Neural cell (in vitro differentiated cells): ENCODE measurements at regions not wholly inside any gene's neighbourhood (a gene's known extent, or its start where the extent isn't known, plus 50 kb on each side); places are given as distances from the start of the nearest gene placed in this dataset.

Experiments used
- CTCF ChIP-seq: fragments of 450-650 bp; IDR thresholded peaks from 2 replicates; pipeline ENCODE4 v1.5.1; 2014; ENCODE audit warnings: antibody characterized with exemption, mild to moderate bottlenecking, moderate library complexity; ENCODE audit not compliant: poor library complexity, severe bottlenecking
- EP300 ChIP-seq: fragments of 450-650 bp; conservative IDR thresholded peaks from 2 replicates; pipeline ENCODE4 v1.6.1; 2014; ENCODE audit warnings: antibody characterized with exemption, mild to moderate bottlenecking, moderate library complexity; ENCODE audit not compliant: poor library complexity, severe bottlenecking
- EZH2 ChIP-seq: fragments of 200-600, 300-800 bp; shearing (Covaris generic), sonication (generic); IDR thresholded peaks from 2 replicates; pipeline ENCODE4 v1.6.1; 2014; ENCODE audit warnings: antibody characterized with exemption, low read length, borderline replicate concordance, mild to moderate bottlenecking; ENCODE audit not compliant: insufficient read depth, poor library complexity, severe bottlenecking
- MXI1 ChIP-seq: fragments of 450-650 bp; conservative IDR thresholded peaks from 2 replicates; pipeline ENCODE4 v1.6.1; 2014; ENCODE audit warnings: antibody characterized with exemption, mild to moderate bottlenecking; ENCODE audit not compliant: poor library complexity, severe bottlenecking
- POLR2AphosphoS5 ChIP-seq: IDR thresholded peaks from 2 replicates; pipeline ENCODE4 v1.6.1; 2012
- RAD21 ChIP-seq: fragments of 450-650 bp; conservative IDR thresholded peaks from 2 replicates; pipeline ENCODE4 v1.6.1; 2014; ENCODE audit warnings: antibody characterized with exemption, mild to moderate bottlenecking, moderate library complexity
- REST ChIP-seq: IDR thresholded peaks from 2 replicates; pipeline ENCODE4 v1.6.1; 2012; ENCODE audit warnings: borderline replicate concordance
- SMC3 ChIP-seq: fragments of 450-650 bp; conservative IDR thresholded peaks from 2 replicates; pipeline ENCODE4 v1.6.1; 2014; ENCODE audit warnings: antibody characterized with exemption, mild to moderate bottlenecking, moderate library complexity; ENCODE audit not compliant: poor library complexity
- TAF1 ChIP-seq: IDR thresholded peaks from 2 replicates; pipeline ENCODE4 v1.6.1; 2012; ENCODE audit warnings: low read depth

- TF ChIP-seq EZH2: no peak
- no peak for TF ChIP-seq CTCF
- TF ChIP-seq POLR2AphosphoS5: no peak
- no peak for TF ChIP-seq REST
- TF ChIP-seq MXI1: no peak
- TF ChIP-seq RAD21: no peak
- TF ChIP-seq TAF1: no peak
- TF ChIP-seq SMC3: no peak
- no peak for TF ChIP-seq EP300
Measured at GRCh38 chr13:62431852-62432251, 1016.2 kb upstream of the PCDH20 start.
